ENCODE measurements at regions not wholly inside any gene's neighbourhood (a gene's known extent, or its start where the extent isn't known, plus 50 kb on each side); places are given as distances from the start of the nearest gene placed in this dataset.
"Not testable (repeated sequence)": the region's sequence is repeated elsewhere in the genome, so short reads cannot be mapped to it uniquely, and the experiment has no call there.

DNA sequence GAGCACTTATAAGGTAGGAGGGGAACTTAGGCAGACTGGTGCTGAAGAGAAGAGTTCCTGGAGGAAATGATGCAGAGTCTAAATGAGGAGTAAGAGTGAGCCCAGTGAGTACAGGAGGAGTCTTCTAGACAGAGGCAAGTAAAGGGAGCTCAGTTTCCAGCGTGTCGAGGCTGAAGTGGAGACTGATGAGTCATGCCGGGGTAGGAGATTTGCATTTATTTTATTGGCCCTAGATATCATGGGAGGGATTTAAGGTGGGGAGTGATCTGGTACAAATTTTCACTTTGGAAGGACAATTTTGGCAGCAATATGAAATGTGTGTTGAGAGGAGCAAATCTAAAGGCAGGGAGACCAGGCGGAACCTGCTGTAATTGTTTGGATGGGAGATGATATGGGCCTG lies 157.5 kb downstream of the TTC8 start:
- DNase-seq (ENCODE audit: extremely low read depth in 1 of 2, low read depth in 1 of 2), result no peak

- DNase-seq (ENCODE audit: extremely low read depth in 1 of 2, low read depth in 1 of 2), result no peak
Measured at GRCh38 chr14:88983755-88984154, 159.3 kb downstream of the TTC8 start.

DNA sequence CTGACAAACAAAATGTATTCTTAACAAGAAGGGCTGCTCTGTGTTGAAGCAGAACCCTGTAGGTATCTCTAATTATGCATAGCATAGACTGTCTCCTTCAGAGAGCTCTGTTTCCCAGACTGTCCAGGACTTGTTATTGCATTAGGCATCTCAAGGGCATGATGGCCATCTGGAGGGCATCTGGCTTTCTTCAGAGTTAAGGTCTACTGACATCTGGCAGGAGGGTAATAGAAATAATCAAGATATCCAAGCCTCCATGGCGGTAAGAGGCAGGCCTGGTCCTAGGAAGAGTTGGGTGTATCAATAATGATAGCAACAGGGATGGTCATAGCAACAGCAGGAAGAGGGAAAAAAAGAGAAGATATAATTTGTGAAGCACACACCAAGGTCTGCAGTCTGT lies 161.2 kb downstream of the TTC8 start:
- DNase-seq (ENCODE audit: extremely low read depth in 1 of 2, low read depth in 1 of 2), result no peak

DNA sequence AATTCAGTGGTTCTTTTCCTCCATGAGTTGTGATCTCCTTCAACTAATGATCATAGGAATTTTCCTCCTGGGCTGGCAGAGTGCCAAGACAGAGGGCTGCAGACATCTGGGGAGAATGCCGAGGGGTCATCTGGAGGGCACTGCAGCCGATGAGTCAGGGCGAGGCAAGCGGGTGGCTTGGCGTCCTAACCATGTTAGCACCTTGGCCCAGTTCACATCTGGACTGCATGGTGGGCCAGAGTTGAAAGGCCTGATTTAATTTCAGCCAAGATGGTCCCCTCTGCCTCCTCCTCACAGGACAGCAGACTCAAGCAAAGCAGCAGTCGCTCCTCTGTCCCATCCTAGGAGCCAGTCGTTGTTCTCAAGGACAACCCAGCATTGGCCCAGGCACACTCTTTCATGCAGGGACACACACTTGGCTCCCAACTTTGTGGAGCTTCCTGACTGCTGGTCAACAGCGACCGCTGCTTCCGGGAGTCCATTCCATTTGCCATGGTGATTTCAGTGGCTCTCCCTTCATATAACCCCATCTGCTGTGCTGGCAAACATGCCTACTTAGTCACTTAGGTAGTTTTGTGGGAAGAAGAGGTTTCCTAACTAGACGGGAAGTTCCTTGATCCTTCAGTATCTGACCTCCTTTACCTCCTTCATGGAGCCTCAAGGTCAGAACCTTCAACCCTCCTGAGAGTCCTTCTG lies 161.8 kb downstream of the TTC8 start:
- no peak for DNase-seq (ENCODE audit: extremely low read depth in 1 of 2, low read depth in 1 of 2)

DNA sequence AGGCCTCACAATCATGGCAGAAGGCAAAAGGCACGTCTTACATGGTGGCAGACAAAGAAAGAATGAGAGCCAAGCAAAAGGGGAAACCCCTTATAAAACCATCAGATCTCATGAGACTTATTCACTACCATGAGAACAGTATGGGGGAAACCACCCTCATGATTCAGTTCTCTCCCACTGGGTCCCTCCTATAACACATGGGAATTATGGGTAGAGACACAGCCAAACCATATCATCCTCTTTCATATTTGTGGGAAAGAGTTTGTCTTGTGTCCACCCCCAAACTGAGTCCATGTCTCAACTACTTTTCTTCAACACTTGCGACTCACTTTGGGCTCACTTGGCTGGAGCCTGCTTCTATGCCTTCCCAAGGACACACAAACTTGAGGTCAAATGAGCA lies 162.5 kb downstream of the TTC8 start:
- not testable (repeated sequence) for DNase-seq (ENCODE audit: extremely low read depth in 1 of 2, low read depth in 1 of 2)

- no peak for DNase-seq (ENCODE audit: extremely low read depth in 1 of 2, low read depth in 1 of 2)
Measured at GRCh38 chr14:88987516-88987915, 163.1 kb downstream of the TTC8 start.

DNA sequence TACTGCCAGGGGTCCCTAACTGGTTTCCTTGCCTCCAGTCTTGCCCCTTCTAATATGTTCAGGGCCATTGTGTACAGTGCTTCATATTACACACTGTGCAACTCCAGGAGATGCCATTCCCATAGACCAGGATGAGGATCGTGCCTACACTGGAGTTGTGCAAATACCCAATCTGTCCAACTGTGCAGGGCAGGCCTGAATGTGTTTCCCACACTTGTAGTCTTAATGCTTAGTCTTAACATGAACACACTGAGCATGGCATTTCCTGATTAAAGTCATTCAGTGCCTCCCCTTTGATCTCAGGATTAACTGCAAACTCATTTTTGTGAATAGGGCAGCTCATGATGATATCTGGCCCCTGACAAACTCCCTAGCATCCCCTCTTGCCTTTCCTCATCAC lies 165.5 kb downstream of the TTC8 start:
- DNase-seq (ENCODE audit: extremely low read depth in 1 of 2, low read depth in 1 of 2), result no peak

- no peak for DNase-seq (ENCODE audit: extremely low read depth in 1 of 2, low read depth in 1 of 2)
Measured at GRCh38 chr14:88990856-88991255, 166.4 kb downstream of the TTC8 start.

DNA sequence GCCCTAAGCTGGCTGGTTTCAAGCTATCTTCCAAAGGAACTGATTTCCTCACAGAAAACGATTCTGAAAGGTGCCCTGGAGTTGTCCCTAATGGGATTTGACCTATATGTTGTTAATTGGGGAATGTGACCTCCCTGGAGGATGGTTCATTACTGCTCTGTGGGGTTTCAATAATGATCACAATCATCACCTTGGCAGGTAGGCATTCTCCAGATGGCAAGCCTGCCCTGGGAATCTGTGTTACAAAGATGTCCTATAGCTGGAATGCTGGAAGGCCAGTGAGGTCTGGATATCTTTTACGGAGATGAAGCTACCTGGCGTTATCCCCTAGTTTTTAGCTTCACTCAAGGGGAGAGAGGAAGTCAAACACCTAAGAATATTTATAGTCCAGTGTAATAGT lies 167.6 kb downstream of the TTC8 start:
- DNase-seq (ENCODE audit: extremely low read depth in 1 of 2, low read depth in 1 of 2), result no peak

GRCh38 chr14:88993946-88994345 lies 169.5 kb downstream of the TTC8 start:
- DNase-seq (ENCODE audit: extremely low read depth in 1 of 2, low read depth in 1 of 2), result no peak

- DNase-seq (ENCODE audit: extremely low read depth in 1 of 2, low read depth in 1 of 2), result no peak
Measured at GRCh38 chr14:88995437-88996198, 171.2 kb downstream of the TTC8 start.

GRCh38 chr14:88998027-88998426 lies 173.6 kb downstream of the TTC8 start:
- no peak for DNase-seq (ENCODE audit: extremely low read depth in 1 of 2, low read depth in 1 of 2)

- DNase-seq (ENCODE audit: extremely low read depth in 1 of 2, low read depth in 1 of 2), result no peak
Measured at GRCh38 chr14:88999137-88999536, 174.7 kb downstream of the TTC8 start.

DNA sequence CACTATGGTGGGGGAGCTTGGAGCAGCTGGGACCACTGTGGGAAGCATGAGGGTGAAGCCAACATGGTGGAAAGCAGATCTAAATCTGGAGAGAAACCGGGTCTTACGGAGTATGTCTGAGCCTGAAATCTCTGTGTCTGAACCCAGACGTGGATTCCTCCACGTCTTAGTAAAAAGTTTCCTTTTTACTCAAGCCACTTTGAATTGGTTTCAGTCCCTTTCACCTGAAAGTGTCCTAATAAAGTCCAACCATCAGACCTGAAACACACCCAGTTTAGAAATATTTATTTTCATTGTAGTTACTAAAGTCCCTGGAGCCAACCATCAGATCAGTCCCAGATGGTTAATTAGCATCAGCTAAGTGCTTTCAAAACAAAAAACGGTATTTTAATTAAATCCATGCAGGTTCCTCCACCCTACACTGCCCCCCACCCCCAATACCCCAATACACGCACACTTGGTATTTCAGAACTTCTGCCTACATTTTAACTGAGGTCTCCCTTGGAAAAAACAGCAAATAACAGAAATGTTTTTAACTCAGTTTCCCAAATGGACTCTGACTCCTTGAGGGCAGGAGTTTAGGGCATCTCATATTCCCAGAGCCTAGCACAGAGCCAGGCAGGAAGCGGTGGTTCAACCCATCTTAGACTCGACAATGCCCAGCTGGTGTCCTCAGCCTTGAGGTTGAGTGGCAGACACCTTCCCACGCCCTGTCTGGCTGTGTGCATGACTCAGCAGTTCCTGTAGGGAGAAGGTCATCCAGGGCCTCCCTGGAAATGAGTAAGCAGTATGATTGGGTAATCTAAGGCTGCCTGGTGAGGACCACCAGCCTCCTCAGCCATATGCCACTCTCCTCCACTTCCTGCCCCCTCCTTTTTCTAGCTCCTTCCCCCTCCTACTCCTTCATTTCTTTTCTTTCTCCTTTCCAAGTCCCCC lies 175.8 kb downstream of the TTC8 start:
- peak; percentile 21 to 53 for DNase-seq (ENCODE audit: extremely low read depth in 1 of 2, low read depth in 1 of 2)

DNA sequence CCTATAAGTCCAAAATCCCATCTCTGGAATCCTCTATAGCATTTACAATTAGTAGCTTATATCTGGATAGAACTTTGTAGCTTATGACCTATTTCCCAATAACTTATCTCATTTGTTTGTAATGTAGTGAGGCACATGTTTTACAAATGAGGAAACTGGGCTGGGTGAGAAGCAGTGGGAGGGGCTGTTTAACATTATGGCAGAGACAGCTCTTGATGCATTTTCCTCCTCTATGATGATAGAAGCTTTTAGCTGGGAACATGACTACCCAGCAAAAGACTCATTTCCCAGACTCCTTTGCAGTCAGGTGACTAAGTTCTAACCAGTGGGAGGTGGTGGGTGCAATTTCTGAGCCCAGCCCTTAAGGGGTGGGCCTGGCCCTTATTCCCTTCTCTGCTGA lies 179.7 kb downstream of the TTC8 start:
- no peak for DNase-seq (ENCODE audit: extremely low read depth in 1 of 2, low read depth in 1 of 2)

DNA sequence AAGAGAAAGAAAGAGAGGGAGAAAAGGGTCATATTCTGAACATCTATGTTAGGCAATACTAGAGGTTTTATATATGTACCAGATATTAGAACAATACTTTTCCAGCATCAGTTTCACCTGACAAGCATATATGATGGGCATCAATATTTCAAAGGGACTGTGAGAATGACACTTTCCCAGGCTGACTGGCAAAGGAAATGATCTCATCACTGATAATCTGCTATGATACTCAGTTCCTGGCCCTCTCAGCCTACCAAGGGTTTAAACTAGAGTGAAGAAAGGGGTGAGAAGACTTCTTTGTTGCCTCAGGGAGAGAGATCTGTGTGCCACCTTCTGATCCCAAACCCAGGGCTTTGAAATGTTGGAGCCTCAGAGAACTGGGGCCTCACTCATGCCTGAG lies 183.5 kb downstream of the TTC8 start:
- DNase-seq (ENCODE audit: extremely low read depth in 1 of 2, low read depth in 1 of 2), result no peak

- DNase-seq (ENCODE audit: extremely low read depth in 1 of 2, low read depth in 1 of 2), result no peak
Measured at GRCh38 chr14:89011355-89012281, 187.2 kb downstream of the TTC8 start.

DNA sequence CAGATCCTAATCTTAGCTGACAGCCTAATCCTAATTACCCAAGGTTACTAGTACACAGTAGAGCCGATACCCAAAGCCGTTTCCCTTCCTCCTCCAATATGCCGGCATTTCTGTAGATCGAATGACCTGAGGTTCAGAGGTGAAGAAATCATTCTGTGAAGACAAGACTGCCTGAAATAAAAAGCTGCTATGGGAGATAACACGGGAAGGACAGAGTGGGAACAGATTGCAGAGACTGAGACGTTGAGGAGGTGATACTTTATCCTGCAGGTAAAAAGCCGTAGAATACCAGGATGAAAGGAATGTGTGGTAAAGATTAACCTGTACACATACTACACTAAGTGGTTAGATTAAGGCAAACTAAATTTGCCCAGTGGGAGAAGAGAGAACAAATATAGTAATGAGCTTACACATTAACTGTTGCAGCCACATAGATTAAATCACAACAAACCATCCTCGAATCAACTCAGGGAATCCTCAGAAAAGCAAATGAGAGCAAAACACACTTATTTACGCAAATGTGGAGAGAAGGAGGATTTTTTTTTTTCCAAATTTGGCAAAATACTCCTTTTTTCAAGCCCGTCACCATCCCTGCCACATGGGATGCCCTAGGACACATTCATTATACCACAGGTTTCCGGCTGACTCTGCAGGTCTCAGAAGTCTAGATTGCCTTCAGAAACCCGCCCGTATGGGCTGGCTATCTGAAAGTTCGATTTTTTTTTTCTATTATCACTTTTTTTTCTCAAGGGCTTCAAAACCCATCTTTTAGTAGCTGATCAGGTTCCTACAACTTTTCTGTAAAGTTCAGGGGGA lies 188.0 kb downstream of the TTC8 start:
- no peak for DNase-seq (ENCODE audit: extremely low read depth in 1 of 2, low read depth in 1 of 2)

DNA sequence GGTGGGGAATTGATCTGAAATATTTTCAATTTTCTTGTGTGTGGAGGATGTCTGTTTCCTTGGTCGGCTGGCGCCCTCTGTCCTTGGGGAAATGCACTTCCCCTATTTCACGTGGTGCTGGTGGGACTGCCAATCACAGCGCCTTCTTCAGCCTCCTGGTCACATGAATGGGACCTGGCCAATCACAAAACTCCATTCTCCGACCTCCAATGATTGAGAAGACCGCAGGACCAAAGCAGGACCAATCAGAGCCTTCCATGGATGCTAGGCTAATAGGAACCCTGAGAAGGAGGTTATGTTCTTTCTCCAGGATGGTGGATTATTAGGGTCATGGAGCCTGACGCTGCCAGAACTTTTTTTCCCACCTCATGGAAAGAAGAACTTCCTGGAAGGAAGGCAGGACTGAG lies 188.7 kb downstream of the TTC8 start:
- no peak for DNase-seq (ENCODE audit: extremely low read depth in 1 of 2, low read depth in 1 of 2)

All from stimulated activated CD8-positive, alpha-beta memory T cell treated with anti-CD3 and anti-CD28 coated beads, Interleukin-7, amount 100 ng/mL, for 48 hours (primary cell).